ENCODE measurements at regions not wholly inside any gene's neighbourhood (a gene's known extent, or its start where the extent isn't known, plus 50 kb on each side); places are given as distances from the start of the nearest gene placed in this dataset.

DNA sequence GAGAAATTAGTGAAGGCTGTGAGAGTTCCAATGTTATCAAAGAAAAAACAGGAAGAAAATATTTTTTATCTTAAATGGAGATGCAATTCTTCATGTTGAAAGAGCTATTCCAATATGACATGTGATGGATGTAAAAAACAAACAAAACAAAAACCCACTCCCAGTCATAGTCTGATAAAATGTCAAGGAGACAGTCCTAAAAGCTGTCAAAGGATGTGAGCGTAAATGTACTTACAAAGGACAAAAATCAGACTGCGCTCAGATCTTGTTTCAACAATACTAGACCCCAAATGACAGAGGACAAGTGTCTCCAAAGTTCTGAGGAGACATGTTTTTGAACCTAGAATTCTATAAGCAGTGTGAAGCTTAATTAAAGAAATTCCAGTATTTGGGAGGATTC, 265.8 kb downstream of the PLPP3 start:
- no peak for TF ChIP-seq POLR2A (IDR thresholded peaks at IDR 0.05)
- TF ChIP-seq CTCF (IDR thresholded peaks at IDR 0.05 in 8 of 11, conservative IDR thresholded peaks at IDR 0.05 in 3 of 11) = no peak
- no peak for TF ChIP-seq POLR2AphosphoS5 (IDR thresholded peaks at IDR 0.05)
